IMR-90 (cell line): ENCODE measurements at regions not wholly inside any gene's neighbourhood (a gene's known extent, or its start where the extent isn't known, plus 50 kb on each side); places are given as distances from the start of the nearest gene placed in this dataset.

Source experiments
- ATAC-seq: fragments of 200-7000 bp; cut with Tn5 transposase; 2 replicates; pipeline ENCODE4 v1.9.1; 2020; ENCODE audit warnings: low read depth, mild to moderate bottlenecking, moderate library complexity
- BruUV-seq: library from RNA; stranded (reverse); fragments of 400-500 nt; replicated peaks from 2 replicates; lab custom pipeline; 2021; lab: Mats Ljungman, UMichigan
- CTCF ChIA-PET: fragments of 300-600 bp; formaldehyde crosslinking; extraction: SDS; loops from one replicate; lab custom pipeline; 2021; ENCODE audit warnings: antibody characterized with exemption; lab: Yijun Ruan, JAX
- POLR2A ChIA-PET: fragments of 300-600 bp; sonication (Branson Sonifier 250); formaldehyde crosslinking; loops from one replicate; lab custom pipeline; 2022; ENCODE audit warnings: antibody characterized with exemption; ENCODE audit not compliant: unreplicated experiment; lab: Charles Lee
- DNase-seq: peaks from one replicate; pipeline ENCODE4 v3.0.0; 2013
- H2AFZ ChIP-seq: replicated peaks from 2 replicates; pipeline ENCODE3; 2013; ENCODE audit warnings: low read length, mild to moderate bottlenecking; ENCODE audit not compliant: poor library complexity
- H2AK5ac ChIP-seq: 2 replicates; pipeline ENCODE4 v1.6.1; 2013; ENCODE audit warnings: low read depth, low read length, inconsistent platforms
- H2AK9ac ChIP-seq: replicated peaks from 2 replicates; pipeline ENCODE3; 2013; ENCODE audit warnings: mild to moderate bottlenecking, low read depth, low read length, moderate library complexity; ENCODE audit not compliant: poor library complexity
- H2BK120ac ChIP-seq: 2 replicates; pipeline ENCODE4 v1.6.1; 2013; ENCODE audit warnings: low read depth, low read length, inconsistent platforms
- H2BK15ac ChIP-seq: 3 replicates; pipeline ENCODE4 v1.6.1; 2013; ENCODE audit warnings: low read depth, low read length, inconsistent platforms
- H2BK20ac ChIP-seq: 2 replicates; pipeline ENCODE4 v1.6.1; 2013; ENCODE audit warnings: low read depth, mild to moderate bottlenecking, inconsistent platforms, low read length, moderate library complexity
- H2BK5ac ChIP-seq: 2 replicates; pipeline ENCODE4 v1.6.1; 2013; ENCODE audit warnings: mild to moderate bottlenecking, low read depth, low read length, inconsistent platforms; ENCODE audit not compliant: poor library complexity, severe bottlenecking
- H3K14ac ChIP-seq: replicated peaks from 2 replicates; pipeline ENCODE4 v1.6.1; 2013; ENCODE audit warnings: low read depth, low read length, inconsistent platforms
- H3K18ac ChIP-seq: 2 replicates; pipeline ENCODE4 v1.6.1; 2013; ENCODE audit warnings: low read depth, low read length, control low read depth
- H3K23ac ChIP-seq: 2 replicates; pipeline ENCODE4 v1.6.1; 2013; ENCODE audit warnings: low read depth, low read length, inconsistent platforms
- H3K27ac ChIP-seq: 2 replicates; pipeline ENCODE4 v1.5.1; 2013; ENCODE audit warnings: mild to moderate bottlenecking, control low read depth, low read length; ENCODE audit not compliant: insufficient read depth
- H3K27me3 ChIP-seq: 2 replicates; pipeline ENCODE4 v1.6.1; 2013; ENCODE audit warnings: low read length; ENCODE audit not compliant: control insufficient read depth, insufficient read depth
- H3K36me3 ChIP-seq: 2 replicates; pipeline ENCODE4 v1.6.1; 2013; ENCODE audit warnings: low read length, mixed read lengths; ENCODE audit not compliant: control insufficient read depth, insufficient read depth
- H3K4ac ChIP-seq: 2 replicates; pipeline ENCODE4 v1.6.1; 2013; ENCODE audit warnings: low read depth, low read length, inconsistent platforms
- H3K4me1 ChIP-seq: 2 replicates; pipeline ENCODE4 v1.6.1; 2013; ENCODE audit warnings: low read length, mixed read lengths; ENCODE audit not compliant: control insufficient read depth, insufficient read depth
- H3K4me2 ChIP-seq: 2 replicates; pipeline ENCODE4 v1.6.1; 2013; ENCODE audit warnings: low read depth, mild to moderate bottlenecking, control low read depth, low read length, moderate library complexity
- H3K4me3 ChIP-seq: 2 replicates; pipeline ENCODE4 v1.5.1; 2013; ENCODE audit warnings: low read depth, mild to moderate bottlenecking, control low read depth, low read length, moderate library complexity; ENCODE audit not compliant: insufficient read depth
- H3K56ac ChIP-seq: 2 replicates; pipeline ENCODE4 v1.6.1; 2013; ENCODE audit warnings: low read length, inconsistent platforms; ENCODE audit not compliant: insufficient read depth; ENCODE audit errors: extremely low read depth
- H3K79me1 ChIP-seq, 2 experiments: 2 replicates each; pipeline ENCODE4 v1.6.1; 2013; ENCODE audit warnings: low read length in 2 of 2, inconsistent platforms in 1 of 2, low read depth in 1 of 2
- H3K9ac ChIP-seq: 2 replicates; pipeline ENCODE4 v1.6.1; 2013; ENCODE audit warnings: low read depth, low read length, control low read depth
- H3K9me1 ChIP-seq: 2 replicates; pipeline ENCODE4 v1.6.1; 2013; ENCODE audit warnings: low read length, inconsistent platforms; ENCODE audit not compliant: insufficient read depth
- H3K9me3 ChIP-seq: 2 replicates; pipeline ENCODE4 v1.6.1; 2013; ENCODE audit warnings: low read length; ENCODE audit not compliant: control insufficient read depth, insufficient read depth
- H4K20me1 ChIP-seq: 2 replicates; pipeline ENCODE4 v1.6.1; 2013; ENCODE audit warnings: low read length, inconsistent platforms; ENCODE audit not compliant: insufficient read depth
- H4K5ac ChIP-seq: 2 replicates; pipeline ENCODE4 v1.6.1; 2013; ENCODE audit warnings: mild to moderate bottlenecking, low read depth, low read length, control low read depth
- H4K8ac ChIP-seq, 2 experiments: 2 replicates each; pipeline ENCODE4 v1.6.1; 2013; ENCODE audit warnings: low read depth in 2 of 2, low read length in 2 of 2, control low read depth in 1 of 2, inconsistent platforms in 1 of 2
- H4K91ac ChIP-seq: 2 replicates; pipeline ENCODE4 v1.6.1; 2013; ENCODE audit warnings: low read depth, low read length, inconsistent platforms; ENCODE audit not compliant: insufficient read depth
- FOS ChIP-seq: fragments of 150-350 bp; IDR thresholded peaks from 2 replicates; pipeline ENCODE4 v1.6.1; 2016; ENCODE audit warnings: low read depth, low read length
- MAFK ChIP-seq: IDR thresholded peaks from 2 replicates; pipeline ENCODE4 v1.6.1; 2012; ENCODE audit warnings: low read depth, low read length, improper control_type of control experiment
- MAZ ChIP-seq: IDR thresholded peaks from 2 replicates; pipeline ENCODE4 v1.6.1; 2012; ENCODE audit warnings: low read depth, mild to moderate bottlenecking, low read length, improper control_type of control experiment, moderate library complexity, borderline replicate concordance
- MXI1 ChIP-seq: IDR thresholded peaks from 2 replicates; pipeline ENCODE4 v1.6.1; 2012; ENCODE audit warnings: low read depth, mild to moderate bottlenecking, low read length, moderate library complexity, borderline replicate concordance
- NFE2L2 ChIP-seq: fragments of 150-350 bp; IDR thresholded peaks from 2 replicates; pipeline ENCODE4 v1.6.1; 2016; ENCODE audit warnings: low read depth, mild to moderate bottlenecking, low read length
- POLR2A ChIP-seq: IDR thresholded peaks from 2 replicates; pipeline ENCODE4 v1.6.1; 2012; ENCODE audit warnings: mild to moderate bottlenecking, low read depth, low read length
- SMC3 ChIP-seq: fragments of 150-350 bp; IDR thresholded peaks from 2 replicates; pipeline ENCODE4 v1.6.1; 2016; ENCODE audit warnings: low read depth, mild to moderate bottlenecking, antibody characterized with exemption, low read length, moderate library complexity
- WGBS, 2 experiments: methylation state at CpG; one replicate each; pipeline versions ENCODE4 v1.1.5 to v1.1.7; 2013; ENCODE audit warnings: missing lambda C conversion rate in 2 of 2; ENCODE audit not compliant: insufficient read length in 1 of 2; ENCODE audit errors: extremely low coverage in 2 of 2; 5-methylcytosine and 5-hydroxymethylcytosine counted together
- dilution Hi-C: fragments of 300-500 bp; cut with HindIII; formaldehyde crosslinking; loops from one replicate; pipeline ENCODE4 v1.14.3; 2018; ENCODE audit warnings: low sequenced_read_pairs; ENCODE audit not compliant: unreplicated experiment
- in situ Hi-C: fragments of 300-500 bp; cut with MboI; formaldehyde crosslinking; loops from 3 replicates; pipeline ENCODE4 v1.14.3; 2019; ENCODE audit warnings: low sequenced_read_pairs, inconsistent platforms, mixed read lengths
- intact Hi-C: fragments of 100-400 bp; cut with micrococcal nuclease; formaldehyde crosslinking; loops from 2 replicates; pipeline ENCODE4 v1.10.0; 2022

- H2AK5ac ChIP-seq: no peak overlapping the region
- no peak overlapping the region for H3K4me2 ChIP-seq
- ChIA-PET CTCF (no interaction called here), POLR2A (no interaction called here)
- no peak overlapping the region for H3K56ac ChIP-seq
- no peak overlapping the region for H4K91ac ChIP-seq
- no peaks in the 10 kb centered on the region; the same call in 1 of the 2 replicates for H3K27me3 ChIP-seq
- no peak overlapping the region for H3K9ac ChIP-seq
- 93% methylated on average over 3 of the region's 9 CpGs; no CpG with 5 or more reads in 1 of the 2 experiments for WGBS, 2 experiments
- intact Hi-C loops (no loop called here), dilution Hi-C loops (no loop called here), in situ Hi-C loops (no loop called here)
- H3K27ac ChIP-seq: no peak overlapping the region
- H3K4me3 ChIP-seq: no peak overlapping the region
- no TSS peak for BruUV-seq
- TF ChIP-seq MAFK (no peak), MAZ (no peak), POLR2A (no peak), MXI1 (no peak), NFE2L2 (no peak), FOS (no peak), SMC3 (no peak)
- DNase-seq: no peak
- no peaks in the 10 kb centered on the region for H4K20me1 ChIP-seq
- H2AFZ ChIP-seq: no peak overlapping the region
- H3K18ac ChIP-seq: no peak overlapping the region
- H3K79me1 ChIP-seq: no peaks in the 10 kb centered on the region
- no peak overlapping the region for H2BK15ac ChIP-seq
- ATAC-seq: no peak
- no peak overlapping the region for H4K5ac ChIP-seq
- no peak overlapping the region for H2BK120ac ChIP-seq
- H3K14ac ChIP-seq: no peak overlapping the region
- no peak overlapping the region for H2AK9ac ChIP-seq
- H3K9me3 ChIP-seq: peaks cover 3% of the 10 kb centered on the region; the same call in 1 of the 2 replicates
- H2BK20ac ChIP-seq: no peak overlapping the region
- H3K36me3 ChIP-seq: no peaks in the 10 kb centered on the region
- H3K23ac ChIP-seq: no peak overlapping the region
- no peak overlapping the region for H3K4ac ChIP-seq
- no peaks in the 10 kb centered on the region; the same call in 1 of the 2 replicates for H3K9me1 ChIP-seq
- H3K4me1 ChIP-seq: peaks cover 4% of the 10 kb centered on the region
- H2BK5ac ChIP-seq: no peak overlapping the region
- no peak overlapping the region for H4K8ac ChIP-seq
These were observed 554.0 kb downstream of the BNC2 start for GRCh38 chr9:16316456-16316855.
